ENCODE measurements at regions not wholly inside any gene's neighbourhood (a gene's known extent, or its start where the extent isn't known, plus 50 kb on each side); places are given as distances from the start of the nearest gene placed in this dataset.

- TF ChIP-seq CTCF (conservative IDR thresholded peaks at IDR 0.05; ENCODE audit: low read depth), result no peak
- DNase-seq (ENCODE audit: low spot score), result no peak
- CTCF ChIA-PET, result no interaction called here
- POLR2A ChIA-PET (ENCODE audit: low non-redundant PET), result no interaction called here
- H3K27ac ChIP-seq, result no peak overlapping the region
Observed at GRCh38 chr15:70387081-70387480, 289.4 kb upstream of the TLE3 start.

- no peak overlapping the region for H3K27ac ChIP-seq
- no peak for TF ChIP-seq CTCF (conservative IDR thresholded peaks at IDR 0.05; ENCODE audit: low read depth)
- POLR2A ChIA-PET (ENCODE audit: low non-redundant PET), result no interaction called here
- no peak for DNase-seq (ENCODE audit: low spot score)
- CTCF ChIA-PET, result no interaction called here
Observed at GRCh38 chr15:70385711-70386110, 288.0 kb upstream of the TLE3 start.

GRCh38 chr15:70385052-70385451 lies 287.3 kb upstream of the TLE3 start:
- CTCF ChIA-PET, result no interaction called here

GRCh38 chr15:70383856-70384255 lies 286.1 kb upstream of the TLE3 start:
- H3K27ac ChIP-seq, result no peak overlapping the region
- POLR2A ChIA-PET (ENCODE audit: low non-redundant PET), result no interaction called here
- no peak for DNase-seq (ENCODE audit: low spot score)
- CTCF ChIA-PET, result interaction anchor here (1.7 kb wide), 1 partner anchor 76 kb away, joined by 3 read pairs; no protein-coding TSS in a partner anchor
- TF ChIP-seq CTCF (conservative IDR thresholded peaks at IDR 0.05; ENCODE audit: low read depth), result no peak

More at GRCh38 chr15:70385052-70385451, 287.3 kb upstream of the TLE3 start:
- no peak for DNase-seq (ENCODE audit: low spot score)
- TF ChIP-seq CTCF (conservative IDR thresholded peaks at IDR 0.05; ENCODE audit: low read depth), result no peak
- no peak overlapping the region for H3K27ac ChIP-seq
- POLR2A ChIA-PET (ENCODE audit: low non-redundant PET), result no interaction called here

- POLR2A ChIA-PET (ENCODE audit: low non-redundant PET), result no interaction called here
- DNase-seq (ENCODE audit: low spot score), result no peak
- CTCF ChIA-PET, result interaction anchor here (1.7 kb wide), 1 partner anchor 77 kb away, joined by 3 read pairs; no protein-coding TSS in a partner anchor
- TF ChIP-seq CTCF (conservative IDR thresholded peaks at IDR 0.05; ENCODE audit: low read depth), result no peak
- H3K27ac ChIP-seq, result no peak overlapping the region
Observed at GRCh38 chr15:70382762-70383458, 285.2 kb upstream of the TLE3 start.

- CTCF ChIA-PET, result interaction anchor here (1.7 kb wide), 1 partner anchor 78 kb away, joined by 3 read pairs; no protein-coding TSS in a partner anchor
- no peak for TF ChIP-seq CTCF (conservative IDR thresholded peaks at IDR 0.05; ENCODE audit: low read depth)
- POLR2A ChIA-PET (ENCODE audit: low non-redundant PET), result no interaction called here
- no peak overlapping the region for H3K27ac ChIP-seq
- DNase-seq (ENCODE audit: low spot score), result no peak
Observed at GRCh38 chr15:70382009-70382749, 284.5 kb upstream of the TLE3 start.
